Breast epithelium (tissue), 3 donors: ENCODE measurements at regions not wholly inside any gene's neighbourhood (a gene's known extent, or its start where the extent isn't known, plus 50 kb on each side); places are given as distances from the start of the nearest gene placed in this dataset.

Experiments used
- POLR2A ChIP-seq: fragments of 450-650 bp; IDR thresholded peaks from one replicate; pipeline ENCODE4 v1.6.1; 2016; ENCODE audit warnings: antibody characterized with exemption, mild to moderate bottlenecking, moderate library complexity
- TF ChIP-seq, protein P1 (sequence below), 3 donors: fragments of 450-650 bp; IDR thresholded peaks; one replicate each; pipeline ENCODE4 v1.5.1; 2016 to 2017; ENCODE audit warnings: antibody characterized with exemption in 3 of 3, mild to moderate bottlenecking in 3 of 3, moderate library complexity in 3 of 3

- TF ChIP-seq, protein P1, sequence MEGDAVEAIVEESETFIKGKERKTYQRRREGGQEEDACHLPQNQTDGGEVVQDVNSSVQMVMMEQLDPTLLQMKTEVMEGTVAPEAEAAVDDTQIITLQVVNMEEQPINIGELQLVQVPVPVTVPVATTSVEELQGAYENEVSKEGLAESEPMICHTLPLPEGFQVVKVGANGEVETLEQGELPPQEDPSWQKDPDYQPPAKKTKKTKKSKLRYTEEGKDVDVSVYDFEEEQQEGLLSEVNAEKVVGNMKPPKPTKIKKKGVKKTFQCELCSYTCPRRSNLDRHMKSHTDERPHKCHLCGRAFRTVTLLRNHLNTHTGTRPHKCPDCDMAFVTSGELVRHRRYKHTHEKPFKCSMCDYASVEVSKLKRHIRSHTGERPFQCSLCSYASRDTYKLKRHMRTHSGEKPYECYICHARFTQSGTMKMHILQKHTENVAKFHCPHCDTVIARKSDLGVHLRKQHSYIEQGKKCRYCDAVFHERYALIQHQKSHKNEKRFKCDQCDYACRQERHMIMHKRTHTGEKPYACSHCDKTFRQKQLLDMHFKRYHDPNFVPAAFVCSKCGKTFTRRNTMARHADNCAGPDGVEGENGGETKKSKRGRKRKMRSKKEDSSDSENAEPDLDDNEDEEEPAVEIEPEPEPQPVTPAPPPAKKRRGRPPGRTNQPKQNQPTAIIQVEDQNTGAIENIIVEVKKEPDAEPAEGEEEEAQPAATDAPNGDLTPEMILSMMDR (IDR thresholded peaks at IDR 0.05) = no peak
- TF ChIP-seq POLR2A = no peak
These were observed 56.5 kb upstream of the SLC6A11 start for GRCh38 chr3:10759495-10759894.
